ENCODE measurements at regions not wholly inside any gene's neighbourhood (a gene's known extent, or its start where the extent isn't known, plus 50 kb on each side); places are given as distances from the start of the nearest gene placed in this dataset.

DNA sequence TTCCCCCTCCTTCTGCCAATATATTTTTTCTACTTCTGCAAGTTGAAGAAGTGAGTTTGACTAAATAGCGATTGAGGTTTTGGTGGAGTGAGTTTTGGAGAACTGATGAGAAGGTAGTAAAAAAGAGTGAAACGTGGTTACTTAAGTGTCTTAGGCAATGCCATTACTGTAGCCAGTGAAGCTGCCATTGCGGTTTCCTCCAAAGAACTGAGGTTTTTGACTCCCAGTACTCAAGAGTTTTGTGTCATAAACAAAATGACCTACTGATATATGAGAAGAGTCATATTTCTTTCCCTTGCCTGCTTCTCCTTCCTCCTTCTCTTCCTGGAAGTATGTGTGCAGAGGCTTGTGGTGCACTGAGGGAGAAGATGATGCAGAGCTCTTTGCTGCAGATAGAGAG, 554.5 kb upstream of the MAP3K7 start:
- H3K27ac ChIP-seq = no peak overlapping the region
- H3K4me1 ChIP-seq = no peaks in the 10 kb centered on the region
- no peaks in the 10 kb centered on the region for H3K9me3 ChIP-seq
- intact Hi-C loops (cut with DNase I) = no loop called here
- no peak overlapping the region for H3K4me3 ChIP-seq (replicated peaks in 1 of 3)
- 47 to 52% methylated on average over 3 of the region's 3 CpGs for WGBS, 2 donors
- DNase-seq = no peak
- H3K36me3 ChIP-seq = no peaks in the 10 kb centered on the region
- H3K27me3 ChIP-seq = no peaks in the 10 kb centered on the region
- no peak for TF ChIP-seq POLR2A (IDR thresholded peaks at IDR 0.05)
- TF ChIP-seq, protein P1, sequence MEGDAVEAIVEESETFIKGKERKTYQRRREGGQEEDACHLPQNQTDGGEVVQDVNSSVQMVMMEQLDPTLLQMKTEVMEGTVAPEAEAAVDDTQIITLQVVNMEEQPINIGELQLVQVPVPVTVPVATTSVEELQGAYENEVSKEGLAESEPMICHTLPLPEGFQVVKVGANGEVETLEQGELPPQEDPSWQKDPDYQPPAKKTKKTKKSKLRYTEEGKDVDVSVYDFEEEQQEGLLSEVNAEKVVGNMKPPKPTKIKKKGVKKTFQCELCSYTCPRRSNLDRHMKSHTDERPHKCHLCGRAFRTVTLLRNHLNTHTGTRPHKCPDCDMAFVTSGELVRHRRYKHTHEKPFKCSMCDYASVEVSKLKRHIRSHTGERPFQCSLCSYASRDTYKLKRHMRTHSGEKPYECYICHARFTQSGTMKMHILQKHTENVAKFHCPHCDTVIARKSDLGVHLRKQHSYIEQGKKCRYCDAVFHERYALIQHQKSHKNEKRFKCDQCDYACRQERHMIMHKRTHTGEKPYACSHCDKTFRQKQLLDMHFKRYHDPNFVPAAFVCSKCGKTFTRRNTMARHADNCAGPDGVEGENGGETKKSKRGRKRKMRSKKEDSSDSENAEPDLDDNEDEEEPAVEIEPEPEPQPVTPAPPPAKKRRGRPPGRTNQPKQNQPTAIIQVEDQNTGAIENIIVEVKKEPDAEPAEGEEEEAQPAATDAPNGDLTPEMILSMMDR (IDR thresholded peaks at IDR 0.05) = no peak

DNA sequence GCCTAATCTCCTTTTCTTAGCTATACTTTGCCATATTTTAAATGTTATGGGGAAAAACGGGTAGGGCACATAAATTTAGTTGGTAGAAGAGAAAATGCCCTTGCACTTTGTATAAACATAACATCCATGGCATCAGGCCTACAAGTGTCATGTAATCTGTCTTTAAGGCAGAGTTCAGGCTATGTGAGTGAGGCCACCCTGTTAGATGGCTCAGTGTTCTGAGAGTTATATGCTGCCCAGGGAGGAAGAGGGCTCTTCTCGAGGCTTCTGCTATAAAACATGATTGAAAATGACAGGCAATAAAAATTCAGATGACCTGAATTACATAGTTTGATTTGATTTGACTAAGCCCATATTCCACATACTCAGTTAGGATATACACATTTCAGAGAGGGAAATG, 553.6 kb upstream of the MAP3K7 start:
- Histone ChIP-seq H3K27me3 (no peaks in the 10 kb centered on the region), H3K4me3 (replicated peaks in 1 of 3) (no peak overlapping the region), H3K27ac (no peak overlapping the region), H3K4me1 (no peaks in the 10 kb centered on the region), H3K36me3 (no peaks in the 10 kb centered on the region), H3K9me3 (no peaks in the 10 kb centered on the region)
- TF ChIP-seq, protein P1 (IDR thresholded peaks at IDR 0.05) = no peak
- TF ChIP-seq POLR2A (IDR thresholded peaks at IDR 0.05) = no peak
- DNase-seq = no peak
- WGBS, 2 donors = 53 to 69% methylated on average over 2 of the region's 2 CpGs
- intact Hi-C loops (cut with DNase I) = no loop called here

DNA sequence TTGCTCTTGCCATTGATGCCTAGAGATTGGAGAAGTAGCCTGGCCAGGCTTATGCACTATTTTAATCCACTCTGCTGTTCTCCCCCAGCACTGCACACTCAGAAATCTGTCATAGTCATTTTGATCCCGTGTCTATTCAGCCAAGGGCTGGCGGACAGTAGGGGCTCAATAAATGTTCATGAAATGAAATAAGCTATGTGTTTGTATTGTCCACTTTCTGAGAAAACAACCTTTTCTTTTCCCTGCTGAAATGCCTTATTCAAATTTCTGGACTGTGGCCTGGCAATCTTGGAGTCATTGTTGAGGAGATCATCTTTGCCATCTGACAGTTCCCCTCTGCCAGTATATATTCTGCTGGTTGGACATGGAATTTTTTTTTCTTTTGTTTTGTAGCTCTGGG, 550.4 kb upstream of the MAP3K7 start:
- 92 to 96% methylated on average over 2 of the region's 2 CpGs for WGBS, 2 donors

DNA sequence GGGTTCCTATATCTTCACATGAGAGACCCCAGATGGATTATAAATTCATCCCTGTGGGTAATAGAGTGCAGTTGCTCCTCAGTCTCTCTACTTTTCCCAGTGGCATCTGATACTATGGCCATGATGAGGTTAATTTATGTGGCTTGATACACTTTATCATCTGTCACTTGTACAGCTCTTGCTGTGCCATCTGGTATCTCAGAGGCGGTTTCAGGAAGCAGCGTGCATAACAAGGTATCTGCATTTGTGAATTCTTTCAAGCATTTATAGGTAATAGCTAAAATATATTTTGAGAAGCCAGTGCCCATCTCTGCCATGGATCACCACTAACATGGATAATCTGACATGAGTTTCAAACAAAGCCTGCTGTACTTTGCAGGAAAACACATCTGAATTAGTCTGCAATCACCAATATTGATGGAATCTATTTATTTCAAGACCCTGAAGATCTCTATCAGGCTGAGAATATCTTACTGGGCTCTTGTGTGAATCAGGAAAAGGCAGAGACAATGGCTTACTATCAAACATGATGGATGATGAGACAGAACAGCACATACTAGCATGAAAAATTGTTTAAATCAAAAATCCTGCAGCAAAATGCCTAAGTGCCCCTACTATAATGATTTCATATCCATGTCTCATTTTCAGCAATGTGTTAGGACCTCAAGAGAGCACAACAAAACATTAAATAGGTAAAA, 548.7 kb upstream of the MAP3K7 start:
- intact Hi-C loops (cut with DNase I) = no loop called here
- TF ChIP-seq POLR2A (IDR thresholded peaks at IDR 0.05) = no peak
- TF ChIP-seq, protein P1 (IDR thresholded peaks at IDR 0.05) = no peak
- no peak for DNase-seq
- H3K4me1 ChIP-seq = no peaks in the 10 kb centered on the region
- H3K4me3 ChIP-seq (replicated peaks in 1 of 3) = no peak overlapping the region
- H3K36me3 ChIP-seq = no peaks in the 10 kb centered on the region
- no peaks in the 10 kb centered on the region for H3K27me3 ChIP-seq
- WGBS, 2 donors = 80 to 94% methylated on average over 2 of the region's 2 CpGs
- no peak overlapping the region for H3K27ac ChIP-seq
- no peaks in the 10 kb centered on the region for H3K9me3 ChIP-seq

More for the DNA sequence above, 550.4 kb upstream of the MAP3K7 start:
- Histone ChIP-seq H3K27me3 (no peaks in the 10 kb centered on the region), H3K4me3 (replicated peaks in 1 of 3) (no peak overlapping the region), H3K9me3 (no peaks in the 10 kb centered on the region), H3K4me1 (no peaks in the 10 kb centered on the region), H3K27ac (no peak overlapping the region), H3K36me3 (no peaks in the 10 kb centered on the region)
- intact Hi-C loops (cut with DNase I) = no loop called here
- TF ChIP-seq, protein P1 (IDR thresholded peaks at IDR 0.05) = no peak
- no peak for TF ChIP-seq POLR2A (IDR thresholded peaks at IDR 0.05)
- no peak for DNase-seq

DNA sequence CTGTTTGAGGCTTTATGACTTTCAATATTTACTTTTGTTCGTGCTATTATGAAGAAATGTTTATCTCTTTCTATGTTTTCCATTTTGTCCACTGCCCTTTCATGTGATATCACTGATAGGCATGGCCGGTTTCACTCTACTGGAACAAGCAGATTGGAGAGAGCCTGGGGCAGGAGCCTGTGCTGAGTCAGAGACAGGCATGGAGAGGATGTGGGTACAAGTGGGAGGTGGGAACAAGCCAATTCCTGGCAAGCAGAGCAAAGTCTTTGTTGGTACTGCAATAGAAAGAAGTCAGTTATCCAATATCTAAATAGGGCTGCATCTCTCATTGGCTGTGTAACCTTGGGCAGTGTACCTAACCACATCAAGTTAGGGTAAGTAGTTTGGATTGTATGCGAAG, 545.6 kb upstream of the MAP3K7 start:
- H3K36me3 ChIP-seq = no peaks in the 10 kb centered on the region
- H3K9me3 ChIP-seq = no peaks in the 10 kb centered on the region
- DNase-seq = no peak
- no peak for TF ChIP-seq POLR2A (IDR thresholded peaks at IDR 0.05)
- TF ChIP-seq, protein P1 (IDR thresholded peaks at IDR 0.05) = no peak
- H3K27me3 ChIP-seq = no peaks in the 10 kb centered on the region
- intact Hi-C loops (cut with DNase I) = no loop called here
- WGBS, 2 donors = 83 to 90% methylated on average over 3 of the region's 3 CpGs
- no peak overlapping the region for H3K27ac ChIP-seq
- no peaks in the 10 kb centered on the region for H3K4me1 ChIP-seq
- H3K4me3 ChIP-seq (replicated peaks in 1 of 3) = no peak overlapping the region

All from thyroid gland (tissue), 4 donors.